ENCODE measurements at regions not wholly inside any gene's neighbourhood (a gene's known extent, or its start where the extent isn't known, plus 50 kb on each side); places are given as distances from the start of the nearest gene placed in this dataset.

DNA sequence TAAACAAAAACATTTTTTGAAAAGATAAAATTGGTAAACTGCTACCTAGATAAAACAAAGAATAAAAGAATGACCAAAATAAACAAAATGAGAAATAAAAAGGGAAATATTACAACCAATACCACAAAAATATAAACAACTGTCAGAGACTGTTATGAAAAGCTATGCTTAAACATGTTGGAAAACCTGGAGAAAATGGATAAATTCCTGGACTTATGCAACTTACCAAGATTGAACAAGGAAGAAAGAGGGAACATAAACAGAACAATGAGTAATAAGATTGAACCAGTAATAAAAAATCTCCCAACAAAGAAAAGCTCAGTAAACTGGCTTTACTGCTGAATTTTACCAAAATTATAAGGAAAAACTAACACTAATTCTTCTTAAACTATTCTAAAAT, 518.7 kb downstream of the GRXCR1 start:
- ChIA-PET POLR2A (no interaction called here), RAD21 (ENCODE audit: unreplicated experiment) (interaction anchor here (0.6 kb wide), 1 partner anchor 136 kb away, joined by 3 read pairs; no protein-coding TSS in a partner anchor), SMC1A (ENCODE audit: uncharacterized antibody, unreplicated experiment) (no interaction called here), CTCF (no interaction called here)
- no peak for DNase-seq (ENCODE audit: low read depth, low spot score)
- Histone ChIP-seq H3K4me3 (no peak overlapping the region), H3K27ac (ENCODE audit: control insufficient read depth, insufficient read depth) (no peak overlapping the region), H3K9ac (ENCODE audit: control insufficient read depth, insufficient read depth, low read length) (no peak overlapping the region), H3K79me2 (ENCODE audit: control insufficient read depth, insufficient read depth, low read length) (no peaks in the 10 kb centered on the region), H3K36me3 (ENCODE audit: control insufficient read depth in 2 of 2, insufficient read depth in 2 of 2, low read length in 1 of 2) (no peaks in the 10 kb centered on the region), H4K20me1 (ENCODE audit: control insufficient read depth, insufficient read depth) (no peaks in the 10 kb centered on the region), H2AFZ (ENCODE audit: control insufficient read depth, low read depth, low read length) (no peak overlapping the region), H3K4me2 (ENCODE audit: control insufficient read depth, insufficient read depth) (no peak overlapping the region), H3K9me3 (replicated peaks; ENCODE audit: control insufficient read depth, insufficient read depth, low read length) (no peaks in the 10 kb centered on the region; the same call in 2 of the 3 replicates), H3K27me3 (replicated peaks in 1 of 2; ENCODE audit: control insufficient read depth in 2 of 2, insufficient read depth in 2 of 2, low read length in 1 of 2) (no peaks in the 10 kb centered on the region), H3K4me1 (ENCODE audit: control insufficient read depth, insufficient read depth, low read length) (no peaks in the 10 kb centered on the region)
- in situ Hi-C loops (cut with MboI) (no loop called here), intact Hi-C loops (cut with micrococcal nuclease; ENCODE audit: unreplicated experiment) (no loop called here)
- no peak for TF ChIP-seq NFYA (IDR thresholded peaks at IDR 0.05; ENCODE audit: borderline replicate concordance, low read depth, low read length)
- ATAC-seq = no peak
- no TSS peak for BruUV-seq (replicated peaks)
- no peak for FAIRE-seq

DNA sequence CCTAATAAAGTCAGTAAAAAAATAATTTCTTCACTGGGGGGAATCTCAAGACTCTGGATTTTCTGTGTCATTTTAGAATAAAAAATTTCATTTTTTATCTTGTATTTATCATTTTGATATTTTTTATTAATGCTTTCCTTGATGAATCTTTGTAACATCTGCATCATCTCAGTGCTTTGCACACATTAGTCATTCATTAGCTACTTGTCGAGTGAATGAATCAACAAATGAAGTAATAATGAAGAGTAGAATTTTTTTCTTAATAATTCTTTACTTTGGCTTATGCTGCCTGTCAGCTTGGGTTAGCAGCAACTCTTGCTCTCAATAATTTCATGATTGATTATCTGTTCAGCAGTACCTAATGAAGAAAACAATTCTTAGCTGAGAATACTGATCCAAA, 530.8 kb downstream of the GRXCR1 start:
- in situ Hi-C loops (cut with MboI) (no loop called here), intact Hi-C loops (cut with micrococcal nuclease; ENCODE audit: unreplicated experiment) (no loop called here)
- SMC1A ChIA-PET (ENCODE audit: uncharacterized antibody, unreplicated experiment) = no interaction called here
- CTCF ChIA-PET = no interaction called here
- Histone ChIP-seq H3K27me3 (replicated peaks in 1 of 2; ENCODE audit: control insufficient read depth in 2 of 2, insufficient read depth in 2 of 2, low read length in 1 of 2) (no peaks in the 10 kb centered on the region), H3K9me3 (replicated peaks; ENCODE audit: control insufficient read depth, insufficient read depth, low read length) (no peaks in the 10 kb centered on the region), H3K36me3 (ENCODE audit: control insufficient read depth in 2 of 2, insufficient read depth in 2 of 2, low read length in 1 of 2) (no peaks in the 10 kb centered on the region), H3K27ac (ENCODE audit: control insufficient read depth, insufficient read depth) (no peak overlapping the region), H3K79me2 (ENCODE audit: control insufficient read depth, insufficient read depth, low read length) (no peaks in the 10 kb centered on the region), H3K4me3 (no peak overlapping the region), H4K20me1 (ENCODE audit: control insufficient read depth, insufficient read depth) (no peaks in the 10 kb centered on the region), H3K9ac (ENCODE audit: control insufficient read depth, insufficient read depth, low read length) (no peak overlapping the region), H3K4me1 (ENCODE audit: control insufficient read depth, insufficient read depth, low read length) (no peaks in the 10 kb centered on the region), H2AFZ (ENCODE audit: control insufficient read depth, low read depth, low read length) (no peak overlapping the region), H3K4me2 (ENCODE audit: control insufficient read depth, insufficient read depth) (no peak overlapping the region)
- POLR2A ChIA-PET = no interaction called here
- TF ChIP-seq CBX3 (IDR thresholded peaks at IDR 0.05; ENCODE audit: borderline replicate concordance, low read depth) (no peak), CBFB (IDR thresholded peaks at IDR 0.05; ENCODE audit: low read depth) (no peak), SMAD1 (IDR thresholded peaks at IDR 0.05; ENCODE audit: low read depth, partially characterized antibody) (no peak), HCFC1 (IDR thresholded peaks at IDR 0.05; ENCODE audit: low read length) (no peak), SPI1 (IDR thresholded peaks at IDR 0.05; ENCODE audit: borderline replicate concordance, insufficient read depth, low read depth, low read length) (no peak), CBX5 (IDR thresholded peaks at IDR 0.05; ENCODE audit: low read depth) (no peak), MEF2A (IDR thresholded peaks at IDR 0.05; ENCODE audit: insufficient read depth, low read depth, low read length) (no peak), POU2F2 (IDR thresholded peaks at IDR 0.05; ENCODE audit: borderline replicate concordance, low read depth, low read length) (no peak), SP1 (IDR thresholded peaks at IDR 0.05; ENCODE audit: low read depth, low read length) (no peak)
- ATAC-seq = no peak
- RAD21 ChIA-PET (ENCODE audit: unreplicated experiment) = no interaction called here
- 4% methylated on average over 1 of the region's 1 CpG for WGBS (ENCODE audit: insufficient coverage, insufficient replicate concordance, low lambda C conversion rate, missing lambda C conversion rate)
- no peak for DNase-seq (ENCODE audit: low read depth, low spot score)
- FAIRE-seq = no peak
- BruUV-seq (replicated peaks) = no TSS peak

Data from GM12878 (cell line).